T follicular helper cell (primary cell): ENCODE measurements at regions not wholly inside any gene's neighbourhood (a gene's known extent, or its start where the extent isn't known, plus 50 kb on each side); places are given as distances from the start of the nearest gene placed in this dataset.

Experiments
- DNase-seq: peaks from one replicate; pipeline ENCODE4 v3.0.0-alpha.2; 2020; ENCODE audit warnings: low read depth

- DNase-seq: no peak
Measured at GRCh38 chr4:81826335-81826734, 354.6 kb upstream of the RASGEF1B start.

- DNase-seq: no peak
Measured at GRCh38 chr4:81818385-81818920, 346.7 kb upstream of the RASGEF1B start.

- no peak for DNase-seq
Measured at GRCh38 chr4:81816031-81816761, 344.5 kb upstream of the RASGEF1B start.

GRCh38 chr4:81814987-81815541 is 343.4 kb upstream of the RASGEF1B start:
- no peak for DNase-seq

GRCh38 chr4:81811562-81812293 is 340.0 kb upstream of the RASGEF1B start:
- no peak for DNase-seq

- no peak for DNase-seq
Measured at GRCh38 chr4:81808011-81808672, 336.4 kb upstream of the RASGEF1B start.

- DNase-seq: no peak
Measured at GRCh38 chr4:81807386-81807785, 335.7 kb upstream of the RASGEF1B start.

- DNase-seq: no peak
Measured at GRCh38 chr4:81806485-81806884, 334.8 kb upstream of the RASGEF1B start.

- DNase-seq: no peak
Measured at GRCh38 chr4:81804849-81805248, 333.1 kb upstream of the RASGEF1B start.

- DNase-seq: no peak
Measured at GRCh38 chr4:81802285-81802846, 330.7 kb upstream of the RASGEF1B start.

GRCh38 chr4:81799371-81799770 is 327.7 kb upstream of the RASGEF1B start:
- no peak for DNase-seq

GRCh38 chr4:81796790-81797528 is 325.3 kb upstream of the RASGEF1B start:
- DNase-seq: no peak

- no peak for DNase-seq
Measured at GRCh38 chr4:81792521-81792920, 320.8 kb upstream of the RASGEF1B start.

GRCh38 chr4:81790477-81790876 is 318.8 kb upstream of the RASGEF1B start:
- no peak for DNase-seq

- DNase-seq: no peak
Measured at GRCh38 chr4:81789741-81790399, 318.2 kb upstream of the RASGEF1B start.

GRCh38 chr4:81789158-81789557 is 317.5 kb upstream of the RASGEF1B start:
- no peak for DNase-seq

GRCh38 chr4:81786766-81787165 is 315.1 kb upstream of the RASGEF1B start:
- DNase-seq: no peak

- no peak for DNase-seq
Measured at GRCh38 chr4:81786063-81786763, 314.5 kb upstream of the RASGEF1B start.

GRCh38 chr4:81785338-81785737 is 313.6 kb upstream of the RASGEF1B start:
- no peak for DNase-seq

- no peak for DNase-seq
Measured at GRCh38 chr4:81783558-81783957, 311.9 kb upstream of the RASGEF1B start.
